ENCODE measurements at regions not wholly inside any gene's neighbourhood (a gene's known extent, or its start where the extent isn't known, plus 50 kb on each side); places are given as distances from the start of the nearest gene placed in this dataset.

- Histone ChIP-seq H3K9ac (ENCODE audit: extremely low read depth, insufficient read length, low read length) (no peak overlapping the region), H3K23me2 (ENCODE audit: insufficient read length, low read depth, low read length, poor library complexity, severe bottlenecking) (no peaks in the 10 kb centered on the region), H3K4me2 (ENCODE audit: insufficient read depth, insufficient read length, low read length) (no peak overlapping the region), H4K5ac (ENCODE audit: insufficient read length, low read depth, low read length) (no peak overlapping the region), H2BK12ac (ENCODE audit: insufficient read length, low read depth, low read length) (no peak overlapping the region), H4K8ac (replicated peaks; ENCODE audit: insufficient read length, low read depth, low read length) (no peak overlapping the region), H2AFZ (ENCODE audit: low read length) (no peak overlapping the region), H3K18ac (ENCODE audit: insufficient read length, low read depth, low read length) (no peak overlapping the region), H2BK20ac (ENCODE audit: low read depth, low read length, poor library complexity, severe bottlenecking) (no peak overlapping the region), H3K4ac (ENCODE audit: low read depth, low read length) (no peak overlapping the region), H2BK120ac (ENCODE audit: low read depth, low read length, poor library complexity, severe bottlenecking) (no peak overlapping the region), H4K91ac (ENCODE audit: insufficient read length, low read depth, low read length) (no peak overlapping the region), H4K20me1 (ENCODE audit: control insufficient read depth, insufficient read depth, insufficient read length) (no peaks in the 10 kb centered on the region), H3K27ac (ENCODE audit: insufficient read length, low read depth, low read length) (no peak overlapping the region), H3K56ac (ENCODE audit: insufficient read length, low read depth, low read length) (no peak overlapping the region), H2BK15ac (ENCODE audit: low read depth, low read length) (no peak overlapping the region), H3K79me1 (ENCODE audit: insufficient read depth, low read depth, low read length, poor library complexity, severe bottlenecking) (no peaks in the 10 kb centered on the region), H3K27me3 (ENCODE audit: insufficient read depth, low read length) (no peaks in the 10 kb centered on the region), H3K23ac (ENCODE audit: insufficient read length, low read depth, low read length) (no peak overlapping the region), H3K79me2 (ENCODE audit: insufficient read depth, low read length) (0 out of 2 replicates have a peak, but pooled peaks cover 3% of the 10 kb centered on the region), H2BK5ac (ENCODE audit: insufficient read length, low read length) (no peak overlapping the region), H2AK5ac (ENCODE audit: insufficient read length, low read length) (no peak overlapping the region), H3K9me3 (ENCODE audit: control insufficient read depth, low read depth, low read length) (no peaks in the 10 kb centered on the region), H3T11ph (ENCODE audit: low read length) (no peak overlapping the region), H3K14ac (ENCODE audit: insufficient read depth, low read length) (no peak overlapping the region), H3K4me1 (ENCODE audit: insufficient read depth, low read length) (no peaks in the 10 kb centered on the region; the same call in 1 of the 2 replicates)
- no peaks in the 10 kb centered on the region; a peak in 1 of 5 replicates for H3K9me3 Mint-ChIP-seq
- H3K27ac Mint-ChIP-seq, result no peak overlapping the region
- no CpG with 5 or more reads among the region's 4 CpGs for WGBS (ENCODE audit: extremely low coverage, insufficient read length, low lambda C conversion rate)
- no peak overlapping the region for H3K4me3 Mint-ChIP-seq
- H3K36me3 Mint-ChIP-seq (ENCODE audit: insufficient read depth in 1 of 3, low read depth in 3 of 3), result peaks cover 0 to 10% (median 0%) of the 10 kb centered on the region in 3 experiments; a peak in 1 of 7 replicates
- DNase-seq, result no peak
- H3K27me3 Mint-ChIP-seq (ENCODE audit: low read depth), result no peaks in the 10 kb centered on the region
- TF ChIP-seq, protein P1, sequence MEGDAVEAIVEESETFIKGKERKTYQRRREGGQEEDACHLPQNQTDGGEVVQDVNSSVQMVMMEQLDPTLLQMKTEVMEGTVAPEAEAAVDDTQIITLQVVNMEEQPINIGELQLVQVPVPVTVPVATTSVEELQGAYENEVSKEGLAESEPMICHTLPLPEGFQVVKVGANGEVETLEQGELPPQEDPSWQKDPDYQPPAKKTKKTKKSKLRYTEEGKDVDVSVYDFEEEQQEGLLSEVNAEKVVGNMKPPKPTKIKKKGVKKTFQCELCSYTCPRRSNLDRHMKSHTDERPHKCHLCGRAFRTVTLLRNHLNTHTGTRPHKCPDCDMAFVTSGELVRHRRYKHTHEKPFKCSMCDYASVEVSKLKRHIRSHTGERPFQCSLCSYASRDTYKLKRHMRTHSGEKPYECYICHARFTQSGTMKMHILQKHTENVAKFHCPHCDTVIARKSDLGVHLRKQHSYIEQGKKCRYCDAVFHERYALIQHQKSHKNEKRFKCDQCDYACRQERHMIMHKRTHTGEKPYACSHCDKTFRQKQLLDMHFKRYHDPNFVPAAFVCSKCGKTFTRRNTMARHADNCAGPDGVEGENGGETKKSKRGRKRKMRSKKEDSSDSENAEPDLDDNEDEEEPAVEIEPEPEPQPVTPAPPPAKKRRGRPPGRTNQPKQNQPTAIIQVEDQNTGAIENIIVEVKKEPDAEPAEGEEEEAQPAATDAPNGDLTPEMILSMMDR (conservative IDR thresholded peaks at IDR 0.05), result no peak
- peaks cover 26 to 30% of the 10 kb centered on the region in 2 experiments for H3K4me1 Mint-ChIP-seq
Observed at GRCh38 chr14:71405676-71406075, 498.4 kb downstream of the PCNX1 start.
